Stomach (tissue), 8 donors: ENCODE measurements at regions not wholly inside any gene's neighbourhood (a gene's known extent, or its start where the extent isn't known, plus 50 kb on each side); places are given as distances from the start of the nearest gene placed in this dataset.
A peak's percentile ranks its signal among the peaks of the same experiment; 100 is the strongest.

Experiments used
- DNase-seq, 2 donors: peaks; one replicate each; pipeline versions ENCODE4 v3.0.0 to v3.0.0-alpha.2; 2013 to 2019
- H3K27ac ChIP-seq, 5 donors: fragments of 200-600 bp in 4 of 5; sonication (generic) in 4 of 5; one replicate each; pipeline ENCODE4 v1.5.1; 2013 to 2019; ENCODE audit warnings: mild to moderate bottlenecking in 1 of 5, moderate library complexity in 1 of 5
- H3K27me3 ChIP-seq, 3 donors: fragments of 200-600 bp; sonication (generic); one replicate each; pipeline ENCODE4 v1.5.1; 2017 to 2019; ENCODE audit warnings: mixed run types in 1 of 3
- H3K36me3 ChIP-seq, 4 donors: fragments of 200-600 bp; sonication (generic); 1 replicate in 3 of 4; 2 replicates in 1 of 4; pipeline ENCODE4 v1.5.1; 2016 to 2019
- H3K4me1 ChIP-seq, 4 donors: fragments of 200-600 bp; sonication (generic); one replicate each; pipeline ENCODE4 v1.5.1; 2016 to 2019
- H3K4me3 ChIP-seq, 4 donors: fragments of 200-600 bp; sonication (generic) in 3 of 4; one replicate each; pipeline ENCODE4 v1.5.1; 2016 to 2019; ENCODE audit warnings: mild to moderate bottlenecking in 1 of 4
- H3K9me3 ChIP-seq, 4 donors: fragments of 200-600 bp; sonication (generic); one replicate each; pipeline ENCODE4 v1.5.1; 2016 to 2019
- EP300 ChIP-seq: sonication (generic); formaldehyde crosslinking; IDR thresholded peaks from one replicate; pipeline ENCODE4 v1.6.1; 2017; ENCODE audit warnings: antibody characterized with exemption
- POLR2A ChIP-seq, 4 donors: fragments of 450-650 bp; IDR thresholded peaks; one replicate each; pipeline ENCODE4 v1.6.1; 2016; ENCODE audit warnings: antibody characterized with exemption in 4 of 4, control low read depth in 2 of 4, mild to moderate bottlenecking in 1 of 4, moderate library complexity in 1 of 4
- POLR2AphosphoS5 ChIP-seq, 3 donors: sonication (generic); formaldehyde crosslinking; IDR thresholded peaks; one replicate each; pipeline ENCODE4 v1.6.1; 2016; ENCODE audit warnings: antibody characterized with exemption in 3 of 3
- WGBS, 5 donors: extraction: QIAGEN DNeasy Blood & Tissue Kit in 3 of 5; methylation state at CpG; one replicate each; pipeline versions ENCODE4 v1.1.5 to v1.1.7; 2013 to 2018; 5-methylcytosine and 5-hydroxymethylcytosine counted together
- intact Hi-C: fragments of 100-400 bp; cut with DNase I; formaldehyde crosslinking; loops from one replicate; pipeline ENCODE4 v1.15.1; 2023; ENCODE audit warnings: low total_unique reads
- TF ChIP-seq, protein P1 (sequence below), 7 experiments: fragments of 450-650 bp in 4 of 7; fragments of 200-600 bp in 3 of 7; sonication (generic) in 3 of 7; IDR thresholded peaks; one replicate each; pipeline ENCODE4 v1.5.1; 2016 to 2019; ENCODE audit warnings: antibody characterized with exemption in 7 of 7, control low read depth in 2 of 7, mild to moderate bottlenecking in 1 of 7
- donor health status: healthy with polysubstance abuse.
- donor health status: Bipolar disorder and iron deficiency.
- donor health status: healthy.

DNA sequence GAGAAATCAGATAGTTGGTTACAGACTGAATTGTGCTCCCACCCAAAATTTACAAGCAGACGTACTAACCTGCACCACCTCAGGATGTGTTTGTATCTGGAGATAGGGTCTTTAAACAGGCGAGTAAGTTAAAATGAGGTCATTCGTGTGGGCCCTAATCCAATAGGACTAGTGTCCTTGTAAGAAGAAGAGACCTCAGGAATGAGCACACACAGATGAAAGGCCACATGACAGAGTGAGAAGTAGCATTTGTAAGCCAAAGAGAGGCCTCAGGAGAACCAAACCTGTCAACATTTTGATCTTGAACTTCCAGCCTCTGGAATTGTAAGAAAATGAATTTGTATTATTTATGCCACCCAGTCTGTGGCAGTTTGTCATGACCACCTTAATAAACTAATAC, 149.5 kb upstream of the VWC2 start:
- intact Hi-C loops = no loop called here
- Histone ChIP-seq H3K27ac (no peak overlapping the region), H3K4me3 (no peak overlapping the region), H3K27me3 (no peaks in the 10 kb centered on the region), H3K9me3 (peaks cover 0 to 16% (median 5%) of the 10 kb centered on the region in 4 donors), H3K36me3 (no peaks in the 10 kb centered on the region), H3K4me1 (no peaks in the 10 kb centered on the region)
- no peak for TF ChIP-seq POLR2A (IDR thresholded peaks at IDR 0.05)
- TF ChIP-seq EP300 = no peak
- TF ChIP-seq, protein P1, sequence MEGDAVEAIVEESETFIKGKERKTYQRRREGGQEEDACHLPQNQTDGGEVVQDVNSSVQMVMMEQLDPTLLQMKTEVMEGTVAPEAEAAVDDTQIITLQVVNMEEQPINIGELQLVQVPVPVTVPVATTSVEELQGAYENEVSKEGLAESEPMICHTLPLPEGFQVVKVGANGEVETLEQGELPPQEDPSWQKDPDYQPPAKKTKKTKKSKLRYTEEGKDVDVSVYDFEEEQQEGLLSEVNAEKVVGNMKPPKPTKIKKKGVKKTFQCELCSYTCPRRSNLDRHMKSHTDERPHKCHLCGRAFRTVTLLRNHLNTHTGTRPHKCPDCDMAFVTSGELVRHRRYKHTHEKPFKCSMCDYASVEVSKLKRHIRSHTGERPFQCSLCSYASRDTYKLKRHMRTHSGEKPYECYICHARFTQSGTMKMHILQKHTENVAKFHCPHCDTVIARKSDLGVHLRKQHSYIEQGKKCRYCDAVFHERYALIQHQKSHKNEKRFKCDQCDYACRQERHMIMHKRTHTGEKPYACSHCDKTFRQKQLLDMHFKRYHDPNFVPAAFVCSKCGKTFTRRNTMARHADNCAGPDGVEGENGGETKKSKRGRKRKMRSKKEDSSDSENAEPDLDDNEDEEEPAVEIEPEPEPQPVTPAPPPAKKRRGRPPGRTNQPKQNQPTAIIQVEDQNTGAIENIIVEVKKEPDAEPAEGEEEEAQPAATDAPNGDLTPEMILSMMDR (IDR thresholded peaks at IDR 0.05) = no peak
- TF ChIP-seq POLR2AphosphoS5 (IDR thresholded peaks at IDR 0.05) = no peak
- 48 to 72% (median 57%) methylated on average over 3 of the region's 3 CpGs for WGBS, 5 donors
- DNase-seq = no peak

DNA sequence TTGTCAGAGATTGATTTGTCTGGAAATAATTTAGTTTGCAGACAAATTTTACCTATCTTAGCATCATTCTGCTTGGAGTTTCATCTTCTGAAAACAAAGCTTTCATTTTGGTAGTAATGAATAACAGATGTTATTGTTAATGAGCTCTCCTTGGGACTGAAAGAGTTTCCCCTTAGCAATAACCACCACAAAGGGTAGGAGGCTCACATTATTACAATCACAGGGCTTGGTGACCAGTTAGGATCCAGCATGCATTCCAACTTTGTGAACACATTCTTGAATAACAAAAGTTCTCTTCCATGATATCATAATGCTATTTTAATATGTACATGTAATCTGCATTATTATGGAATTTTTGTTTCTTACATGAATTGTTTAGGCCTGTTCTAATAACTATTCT, 148.8 kb upstream of the VWC2 start:
- no peak overlapping the region for H3K4me3 ChIP-seq
- TF ChIP-seq, protein P1 (IDR thresholded peaks at IDR 0.05) = no peak
- TF ChIP-seq POLR2A (IDR thresholded peaks at IDR 0.05) (no peak), EP300 (no peak), POLR2AphosphoS5 (IDR thresholded peaks at IDR 0.05) (no peak)
- DNase-seq = peak in 1 of 2 donors; percentile 13
- H3K27me3 ChIP-seq = no peaks in the 10 kb centered on the region
- no peaks in the 10 kb centered on the region for H3K4me1 ChIP-seq
- intact Hi-C loops = no loop called here
- peaks cover 0 to 13% (median 5%) of the 10 kb centered on the region in 4 donors for H3K9me3 ChIP-seq
- H3K36me3 ChIP-seq = no peaks in the 10 kb centered on the region
- H3K27ac ChIP-seq = no peak overlapping the region

DNA sequence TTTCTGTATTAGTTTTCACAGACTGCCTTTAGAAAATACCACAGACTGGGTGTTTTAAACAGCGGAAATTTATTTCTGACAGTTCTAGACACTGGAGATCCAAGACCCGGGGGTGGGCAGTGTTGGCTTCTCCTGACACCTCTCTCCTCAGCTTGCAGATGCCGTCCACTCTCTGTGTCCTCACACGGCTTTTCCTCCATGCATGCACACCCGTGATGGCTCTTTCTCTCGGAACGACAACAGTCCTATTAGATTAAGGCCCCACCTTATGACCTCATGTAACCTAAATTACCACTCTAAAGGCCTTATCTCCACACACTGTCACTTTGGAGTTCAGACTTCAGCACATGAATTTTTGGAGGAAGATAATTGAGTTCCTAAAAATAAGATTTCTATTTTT, 142.9 kb upstream of the VWC2 start:
- intact Hi-C loops = no loop called here
- no peak for DNase-seq
- no peak for TF ChIP-seq POLR2A (IDR thresholded peaks at IDR 0.05)
- TF ChIP-seq EP300 = no peak
- TF ChIP-seq, protein P1 (IDR thresholded peaks at IDR 0.05) = no peak
- TF ChIP-seq POLR2AphosphoS5 (IDR thresholded peaks at IDR 0.05) = no peak
- WGBS, 5 donors = 66 to 77% (median 76%) methylated on average over 7 of the region's 7 CpGs
- Histone ChIP-seq H3K4me1 (no peaks in the 10 kb centered on the region), H3K27me3 (no peaks in the 10 kb centered on the region), H3K27ac (no peak overlapping the region), H3K9me3 (no peaks in the 10 kb centered on the region), H3K36me3 (no peaks in the 10 kb centered on the region), H3K4me3 (no peak overlapping the region)

- no peak for TF ChIP-seq POLR2A (IDR thresholded peaks at IDR 0.05)
- no peak for TF ChIP-seq POLR2AphosphoS5 (IDR thresholded peaks at IDR 0.05)
- no peak for TF ChIP-seq EP300
- TF ChIP-seq, protein P1 (IDR thresholded peaks at IDR 0.05) = no peak
- no peak for DNase-seq
- no peak overlapping the region for H3K27ac ChIP-seq
These were observed 142.2 kb upstream of the VWC2 start for GRCh38 chr7:49631071-49631815.

More at GRCh38 chr7:49631071-49631815, 142.2 kb upstream of the VWC2 start:
- Histone ChIP-seq H3K36me3 (no peaks in the 10 kb centered on the region), H3K9me3 (no peaks in the 10 kb centered on the region), H3K27me3 (no peaks in the 10 kb centered on the region), H3K4me1 (no peaks in the 10 kb centered on the region), H3K4me3 (no peak overlapping the region)
- intact Hi-C loops = no loop called here
